GM23338 (cell line): ENCODE measurements at regions not wholly inside any gene's neighbourhood (a gene's known extent, or its start where the extent isn't known, plus 50 kb on each side); places are given as distances from the start of the nearest gene placed in this dataset.

Experiments used
- CREB1 ChIP-seq: fragments of 250-450 bp; sonication (Bioruptor Pico); IDR thresholded peaks from 2 replicates; pipeline ENCODE4 v1.5.0; 2020; ENCODE audit warnings: low read depth, mild to moderate bottlenecking, moderate library complexity
- EZH2phosphoT487 ChIP-seq: fragments of 200-600 bp; sonication (generic); IDR thresholded peaks from one replicate; pipeline ENCODE4 v1.8.1; 2018; ENCODE audit warnings: antibody characterized with exemption; ENCODE audit not compliant: unreplicated experiment
- JUNB ChIP-seq: IDR thresholded peaks from one replicate; pipeline ENCODE4 v1.6.1; 2016; ENCODE audit warnings: antibody characterized with exemption; ENCODE audit not compliant: unreplicated experiment
- NANOG ChIP-seq: IDR thresholded peaks from 2 replicates; pipeline ENCODE4 v1.6.1; 2016; ENCODE audit warnings: antibody characterized with exemption, borderline replicate concordance
- POLR2AphosphoS5 ChIP-seq: IDR thresholded peaks from 2 replicates; pipeline ENCODE4 v1.6.1; 2016; ENCODE audit warnings: antibody characterized with exemption, low read depth
- STAT1 ChIP-seq: IDR thresholded peaks from one replicate; pipeline ENCODE4 v1.6.1; 2016; ENCODE audit warnings: antibody characterized with exemption; ENCODE audit not compliant: unreplicated experiment
- ZNF114 ChIP-seq: fragments of 250-450 bp; sonication (Bioruptor Pico); IDR thresholded peaks from 2 replicates; pipeline ENCODE4 v1.5.0; 2020; ENCODE audit warnings: mild to moderate bottlenecking, moderate library complexity
- ZNF331 ChIP-seq: fragments of 250-450 bp; sonication (Bioruptor Pico); IDR thresholded peaks from 2 replicates; pipeline ENCODE4 v1.5.0; 2020; ENCODE audit warnings: low read depth, mild to moderate bottlenecking, moderate library complexity
- TF ChIP-seq, protein P1 (sequence below): fragments of 250-450 bp; sonication (Bioruptor Pico); IDR thresholded peaks from 2 replicates; pipeline ENCODE4 v1.5.0; 2020; ENCODE audit warnings: mild to moderate bottlenecking, moderate library complexity
- TF ChIP-seq, protein P2 (sequence below), 2 experiments: fragments of 200-600 bp in 1 of 2; sonication (generic) in 1 of 2; conservative IDR thresholded peaks; 2 replicates each; pipeline versions ENCODE4 v1.5.1 to v1.6.1; 2016 to 2017; ENCODE audit warnings: antibody characterized with exemption in 2 of 2, low read depth in 2 of 2, mild to moderate bottlenecking in 2 of 2, moderate library complexity in 1 of 2

- TF ChIP-seq, protein P1, sequence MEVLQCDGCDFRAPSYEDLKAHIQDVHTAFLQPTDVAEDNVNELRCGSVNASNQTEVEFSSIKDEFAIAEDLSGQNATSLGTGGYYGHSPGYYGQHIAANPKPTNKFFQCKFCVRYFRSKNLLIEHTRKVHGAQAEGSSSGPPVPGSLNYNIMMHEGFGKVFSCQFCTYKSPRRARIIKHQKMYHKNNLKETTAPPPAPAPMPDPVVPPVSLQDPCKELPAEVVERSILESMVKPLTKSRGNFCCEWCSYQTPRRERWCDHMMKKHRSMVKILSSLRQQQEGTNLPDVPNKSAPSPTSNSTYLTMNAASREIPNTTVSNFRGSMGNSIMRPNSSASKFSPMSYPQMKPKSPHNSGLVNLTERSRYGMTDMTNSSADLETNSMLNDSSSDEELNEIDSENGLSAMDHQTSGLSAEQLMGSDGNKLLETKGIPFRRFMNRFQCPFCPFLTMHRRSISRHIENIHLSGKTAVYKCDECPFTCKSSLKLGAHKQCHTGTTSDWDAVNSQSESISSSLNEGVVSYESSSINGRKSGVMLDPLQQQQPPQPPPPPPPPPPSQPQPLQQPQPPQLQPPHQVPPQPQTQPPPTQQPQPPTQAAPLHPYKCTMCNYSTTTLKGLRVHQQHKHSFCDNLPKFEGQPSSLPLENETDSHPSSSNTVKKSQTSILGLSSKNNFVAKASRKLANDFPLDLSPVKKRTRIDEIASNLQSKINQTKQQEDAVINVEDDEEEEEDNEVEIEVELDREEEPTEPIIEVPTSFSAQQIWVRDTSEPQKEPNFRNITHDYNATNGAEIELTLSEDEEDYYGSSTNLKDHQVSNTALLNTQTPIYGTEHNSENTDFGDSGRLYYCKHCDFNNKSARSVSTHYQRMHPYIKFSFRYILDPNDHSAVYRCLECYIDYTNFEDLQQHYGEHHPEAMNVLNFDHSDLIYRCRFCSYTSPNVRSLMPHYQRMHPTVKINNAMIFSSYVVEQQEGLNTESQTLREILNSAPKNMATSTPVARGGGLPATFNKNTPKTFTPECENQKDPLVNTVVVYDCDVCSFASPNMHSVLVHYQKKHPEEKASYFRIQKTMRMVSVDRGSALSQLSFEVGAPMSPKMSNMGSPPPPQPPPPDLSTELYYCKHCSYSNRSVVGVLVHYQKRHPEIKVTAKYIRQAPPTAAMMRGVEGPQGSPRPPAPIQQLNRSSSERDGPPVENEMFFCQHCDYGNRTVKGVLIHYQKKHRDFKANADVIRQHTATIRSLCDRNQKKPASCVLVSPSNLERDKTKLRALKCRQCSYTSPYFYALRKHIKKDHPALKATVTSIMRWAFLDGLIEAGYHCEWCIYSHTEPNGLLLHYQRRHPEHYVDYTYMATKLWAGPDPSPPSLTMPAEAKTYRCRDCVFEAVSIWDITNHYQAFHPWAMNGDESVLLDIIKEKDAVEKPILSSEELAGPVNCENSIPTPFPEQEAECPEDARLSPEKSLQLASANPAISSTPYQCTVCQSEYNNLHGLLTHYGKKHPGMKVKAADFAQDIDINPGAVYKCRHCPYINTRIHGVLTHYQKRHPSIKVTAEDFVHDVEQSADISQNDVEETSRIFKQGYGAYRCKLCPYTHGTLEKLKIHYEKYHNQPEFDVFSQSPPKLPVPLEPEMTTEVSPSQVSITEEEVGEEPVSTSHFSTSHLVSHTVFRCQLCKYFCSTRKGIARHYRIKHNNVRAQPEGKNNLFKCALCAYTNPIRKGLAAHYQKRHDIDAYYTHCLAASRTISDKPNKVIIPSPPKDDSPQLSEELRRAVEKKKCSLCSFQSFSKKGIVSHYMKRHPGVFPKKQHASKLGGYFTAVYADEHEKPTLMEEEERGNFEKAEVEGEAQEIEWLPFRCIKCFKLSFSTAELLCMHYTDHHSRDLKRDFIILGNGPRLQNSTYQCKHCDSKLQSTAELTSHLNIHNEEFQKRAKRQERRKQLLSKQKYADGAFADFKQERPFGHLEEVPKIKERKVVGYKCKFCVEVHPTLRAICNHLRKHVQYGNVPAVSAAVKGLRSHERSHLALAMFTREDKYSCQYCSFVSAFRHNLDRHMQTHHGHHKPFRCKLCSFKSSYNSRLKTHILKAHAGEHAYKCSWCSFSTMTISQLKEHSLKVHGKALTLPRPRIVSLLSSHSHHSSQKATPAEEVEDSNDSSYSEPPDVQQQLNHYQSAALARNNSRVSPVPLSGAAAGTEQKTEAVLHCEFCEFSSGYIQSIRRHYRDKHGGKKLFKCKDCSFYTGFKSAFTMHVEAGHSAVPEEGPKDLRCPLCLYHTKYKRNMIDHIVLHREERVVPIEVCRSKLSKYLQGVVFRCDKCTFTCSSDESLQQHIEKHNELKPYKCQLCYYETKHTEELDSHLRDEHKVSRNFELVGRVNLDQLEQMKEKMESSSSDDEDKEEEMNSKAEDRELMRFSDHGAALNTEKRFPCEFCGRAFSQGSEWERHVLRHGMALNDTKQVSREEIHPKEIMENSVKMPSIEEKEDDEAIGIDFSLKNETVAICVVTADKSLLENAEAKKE (CRISPR knock-in tag), result no peak
- TF ChIP-seq JUNB (no peak), ZNF331 (CRISPR knock-in tag) (no peak), NANOG (no peak), CREB1 (CRISPR knock-in tag) (no peak), EZH2phosphoT487 (no peak), STAT1 (no peak), POLR2AphosphoS5 (no peak), ZNF114 (CRISPR knock-in tag) (no peak)
- TF ChIP-seq, protein P2, sequence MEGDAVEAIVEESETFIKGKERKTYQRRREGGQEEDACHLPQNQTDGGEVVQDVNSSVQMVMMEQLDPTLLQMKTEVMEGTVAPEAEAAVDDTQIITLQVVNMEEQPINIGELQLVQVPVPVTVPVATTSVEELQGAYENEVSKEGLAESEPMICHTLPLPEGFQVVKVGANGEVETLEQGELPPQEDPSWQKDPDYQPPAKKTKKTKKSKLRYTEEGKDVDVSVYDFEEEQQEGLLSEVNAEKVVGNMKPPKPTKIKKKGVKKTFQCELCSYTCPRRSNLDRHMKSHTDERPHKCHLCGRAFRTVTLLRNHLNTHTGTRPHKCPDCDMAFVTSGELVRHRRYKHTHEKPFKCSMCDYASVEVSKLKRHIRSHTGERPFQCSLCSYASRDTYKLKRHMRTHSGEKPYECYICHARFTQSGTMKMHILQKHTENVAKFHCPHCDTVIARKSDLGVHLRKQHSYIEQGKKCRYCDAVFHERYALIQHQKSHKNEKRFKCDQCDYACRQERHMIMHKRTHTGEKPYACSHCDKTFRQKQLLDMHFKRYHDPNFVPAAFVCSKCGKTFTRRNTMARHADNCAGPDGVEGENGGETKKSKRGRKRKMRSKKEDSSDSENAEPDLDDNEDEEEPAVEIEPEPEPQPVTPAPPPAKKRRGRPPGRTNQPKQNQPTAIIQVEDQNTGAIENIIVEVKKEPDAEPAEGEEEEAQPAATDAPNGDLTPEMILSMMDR (conservative IDR thresholded peaks at IDR 0.05; ENCODE audit: low read depth in 2 of 2), result no peak
Observed at GRCh38 chr19:28327905-28328304, 885.0 kb downstream of the UQCRFS1 start (continued).
